ENCODE measurements at regions not wholly inside any gene's neighbourhood (a gene's known extent, or its start where the extent isn't known, plus 50 kb on each side); places are given as distances from the start of the nearest gene placed in this dataset.

- Histone ChIP-seq H3K9ac (ENCODE audit: low read length) (no peak overlapping the region), H3K36me3 (ENCODE audit: control insufficient read depth, insufficient read depth, low read length) (no peaks in the 10 kb centered on the region), H3K27me3 (ENCODE audit: control insufficient read depth, insufficient read depth, low read length) (no peaks in the 10 kb centered on the region), H3K4me1 (ENCODE audit: control insufficient read depth, insufficient read depth, low read length) (no peaks in the 10 kb centered on the region), H3K4me3 (ENCODE audit: low read length) (no peak overlapping the region), H3K9me3 (ENCODE audit: control insufficient read depth, low read length) (no peaks in the 10 kb centered on the region)
These were observed 352.0 kb downstream of the PARP8 start for GRCh38 chr5:51018423-51018822.

- Histone ChIP-seq H3K36me3 (ENCODE audit: control insufficient read depth, insufficient read depth, low read length) (no peaks in the 10 kb centered on the region), H3K9me3 (ENCODE audit: control insufficient read depth, low read length) (no peaks in the 10 kb centered on the region), H3K4me3 (ENCODE audit: low read length) (no peak overlapping the region), H3K27me3 (ENCODE audit: control insufficient read depth, insufficient read depth, low read length) (no peaks in the 10 kb centered on the region), H3K4me1 (ENCODE audit: control insufficient read depth, insufficient read depth, low read length) (no peaks in the 10 kb centered on the region), H3K9ac (ENCODE audit: low read length) (no peak overlapping the region)
These were observed 357.8 kb downstream of the PARP8 start for GRCh38 chr5:51024263-51024662.

GRCh38 chr5:51027271-51027670, 356.0 kb upstream of the ISL1 start:
- Histone ChIP-seq H3K4me1 (ENCODE audit: control insufficient read depth, insufficient read depth, low read length) (no peaks in the 10 kb centered on the region), H3K9ac (ENCODE audit: low read length) (no peak overlapping the region), H3K9me3 (ENCODE audit: control insufficient read depth, low read length) (no peaks in the 10 kb centered on the region), H3K4me3 (ENCODE audit: low read length) (no peak overlapping the region), H3K27me3 (ENCODE audit: control insufficient read depth, insufficient read depth, low read length) (no peaks in the 10 kb centered on the region), H3K36me3 (ENCODE audit: control insufficient read depth, insufficient read depth, low read length) (no peaks in the 10 kb centered on the region)

GRCh38 chr5:51028394-51028793, 354.9 kb upstream of the ISL1 start:
- no peaks in the 10 kb centered on the region for H3K27me3 ChIP-seq (ENCODE audit: control insufficient read depth, insufficient read depth, low read length)
- no peak overlapping the region for H3K4me3 ChIP-seq (ENCODE audit: low read length)
- no peaks in the 10 kb centered on the region for H3K4me1 ChIP-seq (ENCODE audit: control insufficient read depth, insufficient read depth, low read length)
- no peaks in the 10 kb centered on the region for H3K36me3 ChIP-seq (ENCODE audit: control insufficient read depth, insufficient read depth, low read length)
- H3K9me3 ChIP-seq (ENCODE audit: control insufficient read depth, low read length), result no peaks in the 10 kb centered on the region
- no peak overlapping the region for H3K9ac ChIP-seq (ENCODE audit: low read length)

GRCh38 chr5:51033215-51033614, 350.0 kb upstream of the ISL1 start:
- Histone ChIP-seq H3K4me1 (ENCODE audit: control insufficient read depth, insufficient read depth, low read length) (peaks cover 8% of the 10 kb centered on the region), H3K27me3 (ENCODE audit: control insufficient read depth, insufficient read depth, low read length) (no peaks in the 10 kb centered on the region), H3K9ac (ENCODE audit: low read length) (no peak overlapping the region), H3K36me3 (ENCODE audit: control insufficient read depth, insufficient read depth, low read length) (no peaks in the 10 kb centered on the region), H3K4me3 (ENCODE audit: low read length) (no peak overlapping the region), H3K9me3 (ENCODE audit: control insufficient read depth, low read length) (no peaks in the 10 kb centered on the region)

GRCh38 chr5:51034222-51034901, 348.9 kb upstream of the ISL1 start:
- Histone ChIP-seq H3K9ac (ENCODE audit: low read length) (no peak overlapping the region), H3K4me1 (ENCODE audit: control insufficient read depth, insufficient read depth, low read length) (peaks cover 8% of the 10 kb centered on the region), H3K9me3 (ENCODE audit: control insufficient read depth, low read length) (no peaks in the 10 kb centered on the region), H3K4me3 (ENCODE audit: low read length) (no peak overlapping the region), H3K36me3 (ENCODE audit: control insufficient read depth, insufficient read depth, low read length) (no peaks in the 10 kb centered on the region), H3K27me3 (ENCODE audit: control insufficient read depth, insufficient read depth, low read length) (no peaks in the 10 kb centered on the region)

GRCh38 chr5:51039424-51040329, 343.6 kb upstream of the ISL1 start:
- Histone ChIP-seq H3K27me3 (ENCODE audit: control insufficient read depth, insufficient read depth, low read length) (no peaks in the 10 kb centered on the region), H3K4me1 (ENCODE audit: control insufficient read depth, insufficient read depth, low read length) (peaks cover 4% of the 10 kb centered on the region), H3K9ac (ENCODE audit: low read length) (no peak overlapping the region), H3K36me3 (ENCODE audit: control insufficient read depth, insufficient read depth, low read length) (no peaks in the 10 kb centered on the region), H3K9me3 (ENCODE audit: control insufficient read depth, low read length) (no peaks in the 10 kb centered on the region), H3K4me3 (ENCODE audit: low read length) (no peak overlapping the region)

GRCh38 chr5:51043745-51044144, 339.5 kb upstream of the ISL1 start:
- no peak overlapping the region for H3K9ac ChIP-seq (ENCODE audit: low read length)
- H3K9me3 ChIP-seq (ENCODE audit: control insufficient read depth, low read length), result no peaks in the 10 kb centered on the region
- H3K27me3 ChIP-seq (ENCODE audit: control insufficient read depth, insufficient read depth, low read length), result no peaks in the 10 kb centered on the region
- H3K4me1 ChIP-seq (ENCODE audit: control insufficient read depth, insufficient read depth, low read length), result no peaks in the 10 kb centered on the region
- no peak overlapping the region for H3K4me3 ChIP-seq (ENCODE audit: low read length)
- H3K36me3 ChIP-seq (ENCODE audit: control insufficient read depth, insufficient read depth, low read length), result no peaks in the 10 kb centered on the region

- no peak overlapping the region for H3K9ac ChIP-seq (ENCODE audit: low read length)
These were observed 335.9 kb upstream of the ISL1 start for GRCh38 chr5:51047369-51047768.

GRCh38 chr5:51053361-51053760, 329.9 kb upstream of the ISL1 start:
- no peak overlapping the region for H3K9ac ChIP-seq (ENCODE audit: low read length)
- no peak overlapping the region for H3K4me3 ChIP-seq (ENCODE audit: low read length)
- H3K36me3 ChIP-seq (ENCODE audit: control insufficient read depth, insufficient read depth, low read length), result no peaks in the 10 kb centered on the region
- H3K27me3 ChIP-seq (ENCODE audit: control insufficient read depth, insufficient read depth, low read length), result no peaks in the 10 kb centered on the region
- H3K9me3 ChIP-seq (ENCODE audit: control insufficient read depth, low read length), result no peaks in the 10 kb centered on the region
- H3K4me1 ChIP-seq (ENCODE audit: control insufficient read depth, insufficient read depth, low read length), result no peaks in the 10 kb centered on the region

More at GRCh38 chr5:51047369-51047768, 335.9 kb upstream of the ISL1 start:
- Histone ChIP-seq H3K27me3 (ENCODE audit: control insufficient read depth, insufficient read depth, low read length) (no peaks in the 10 kb centered on the region), H3K9me3 (ENCODE audit: control insufficient read depth, low read length) (no peaks in the 10 kb centered on the region), H3K4me1 (ENCODE audit: control insufficient read depth, insufficient read depth, low read length) (no peaks in the 10 kb centered on the region), H3K36me3 (ENCODE audit: control insufficient read depth, insufficient read depth, low read length) (no peaks in the 10 kb centered on the region), H3K4me3 (ENCODE audit: low read length) (no peak overlapping the region)

- Histone ChIP-seq H3K27me3 (ENCODE audit: control insufficient read depth, insufficient read depth, low read length) (no peaks in the 10 kb centered on the region), H3K36me3 (ENCODE audit: control insufficient read depth, insufficient read depth, low read length) (no peaks in the 10 kb centered on the region), H3K4me3 (ENCODE audit: low read length) (no peak overlapping the region), H3K9ac (ENCODE audit: low read length) (no peak overlapping the region), H3K4me1 (ENCODE audit: control insufficient read depth, insufficient read depth, low read length) (no peaks in the 10 kb centered on the region), H3K9me3 (ENCODE audit: control insufficient read depth, low read length) (no peaks in the 10 kb centered on the region)
These were observed 322.3 kb upstream of the ISL1 start for GRCh38 chr5:51060953-51061352.

GRCh38 chr5:51072937-51073336, 310.3 kb upstream of the ISL1 start:
- Histone ChIP-seq H3K27me3 (ENCODE audit: control insufficient read depth, insufficient read depth, low read length) (no peaks in the 10 kb centered on the region), H3K4me1 (ENCODE audit: control insufficient read depth, insufficient read depth, low read length) (no peaks in the 10 kb centered on the region), H3K4me3 (ENCODE audit: low read length) (no peak overlapping the region), H3K36me3 (ENCODE audit: control insufficient read depth, insufficient read depth, low read length) (no peaks in the 10 kb centered on the region), H3K9me3 (ENCODE audit: control insufficient read depth, low read length) (no peaks in the 10 kb centered on the region), H3K9ac (ENCODE audit: low read length) (no peak overlapping the region)
